ENCODE measurements at regions not wholly inside any gene's neighbourhood (a gene's known extent, or its start where the extent isn't known, plus 50 kb on each side); places are given as distances from the start of the nearest gene placed in this dataset.

GRCh38 chr1:209505044-209505443, 78.5 kb upstream of the CAMK1G start:
- H3K27ac ChIP-seq: no peak overlapping the region
- TF ChIP-seq, protein P1, sequence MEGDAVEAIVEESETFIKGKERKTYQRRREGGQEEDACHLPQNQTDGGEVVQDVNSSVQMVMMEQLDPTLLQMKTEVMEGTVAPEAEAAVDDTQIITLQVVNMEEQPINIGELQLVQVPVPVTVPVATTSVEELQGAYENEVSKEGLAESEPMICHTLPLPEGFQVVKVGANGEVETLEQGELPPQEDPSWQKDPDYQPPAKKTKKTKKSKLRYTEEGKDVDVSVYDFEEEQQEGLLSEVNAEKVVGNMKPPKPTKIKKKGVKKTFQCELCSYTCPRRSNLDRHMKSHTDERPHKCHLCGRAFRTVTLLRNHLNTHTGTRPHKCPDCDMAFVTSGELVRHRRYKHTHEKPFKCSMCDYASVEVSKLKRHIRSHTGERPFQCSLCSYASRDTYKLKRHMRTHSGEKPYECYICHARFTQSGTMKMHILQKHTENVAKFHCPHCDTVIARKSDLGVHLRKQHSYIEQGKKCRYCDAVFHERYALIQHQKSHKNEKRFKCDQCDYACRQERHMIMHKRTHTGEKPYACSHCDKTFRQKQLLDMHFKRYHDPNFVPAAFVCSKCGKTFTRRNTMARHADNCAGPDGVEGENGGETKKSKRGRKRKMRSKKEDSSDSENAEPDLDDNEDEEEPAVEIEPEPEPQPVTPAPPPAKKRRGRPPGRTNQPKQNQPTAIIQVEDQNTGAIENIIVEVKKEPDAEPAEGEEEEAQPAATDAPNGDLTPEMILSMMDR (IDR thresholded peaks at IDR 0.05): no peak
- TF ChIP-seq ZFX (IDR thresholded peaks at IDR 0.05; ENCODE audit: borderline replicate concordance): no peak

DNA sequence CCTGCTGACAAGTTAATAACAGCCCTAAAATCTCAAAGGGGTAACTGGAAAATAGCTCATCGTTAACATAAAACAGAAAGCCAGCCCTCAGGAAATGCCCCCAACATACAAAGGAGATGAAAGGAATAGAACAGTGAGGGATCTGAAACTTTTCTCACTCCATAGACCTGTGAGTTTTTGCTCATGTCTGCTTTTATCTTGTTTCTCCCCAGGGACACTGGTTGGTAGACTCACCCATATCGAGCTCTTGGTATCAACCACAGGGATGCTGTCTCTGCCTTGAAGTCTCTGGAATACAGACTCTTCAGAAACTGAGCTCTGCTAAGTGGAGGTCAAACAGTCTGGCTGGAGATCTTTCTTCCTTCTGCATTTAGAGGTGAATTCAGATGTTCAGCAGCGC, 77.4 kb upstream of the CAMK1G start:
- TF ChIP-seq, protein P1 (IDR thresholded peaks at IDR 0.05): no peak
- no peak for TF ChIP-seq ZFX (IDR thresholded peaks at IDR 0.05; ENCODE audit: borderline replicate concordance)
- H3K27ac ChIP-seq: no peak overlapping the region

- TF ChIP-seq, protein P1 (IDR thresholded peaks at IDR 0.05): no peak
- no peak for TF ChIP-seq ZFX (IDR thresholded peaks at IDR 0.05; ENCODE audit: borderline replicate concordance)
Measured at GRCh38 chr1:209509039-209509438, 74.5 kb upstream of the CAMK1G start.

GRCh38 chr1:209510063-209510462, 73.5 kb upstream of the CAMK1G start:
- TF ChIP-seq, protein P1 (IDR thresholded peaks at IDR 0.05): no peak
- H3K27ac ChIP-seq: no peak overlapping the region

More at GRCh38 chr1:209509039-209509438, 74.5 kb upstream of the CAMK1G start:
- no peak overlapping the region for H3K27ac ChIP-seq

DNA sequence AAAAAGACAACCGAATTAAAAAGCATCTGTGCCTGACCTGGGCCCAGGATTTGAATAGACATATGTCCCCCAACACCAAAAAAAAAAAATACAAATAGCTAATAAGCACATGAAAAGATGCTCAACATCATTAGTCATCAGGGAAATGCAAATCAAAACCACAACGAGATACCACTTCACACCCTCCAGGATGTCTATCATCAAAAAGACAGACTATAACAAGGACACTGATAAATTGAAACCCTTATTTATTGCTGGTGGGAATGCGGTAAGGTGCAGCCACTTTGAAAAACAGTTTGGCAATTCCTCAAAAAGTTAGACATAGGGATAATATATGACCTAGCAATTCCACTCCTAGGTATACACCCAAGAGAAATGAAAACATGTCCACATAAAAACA, 72.3 kb upstream of the CAMK1G start:
- TF ChIP-seq ZFX (IDR thresholded peaks at IDR 0.05; ENCODE audit: borderline replicate concordance): no peak
- TF ChIP-seq, protein P1 (IDR thresholded peaks at IDR 0.05): no peak
- no peak overlapping the region for H3K27ac ChIP-seq

- TF ChIP-seq, protein P1 (IDR thresholded peaks at IDR 0.05): no peak
- TF ChIP-seq ZFX (IDR thresholded peaks at IDR 0.05; ENCODE audit: borderline replicate concordance): no peak
Measured at GRCh38 chr1:209512821-209513220, 70.7 kb upstream of the CAMK1G start.

DNA sequence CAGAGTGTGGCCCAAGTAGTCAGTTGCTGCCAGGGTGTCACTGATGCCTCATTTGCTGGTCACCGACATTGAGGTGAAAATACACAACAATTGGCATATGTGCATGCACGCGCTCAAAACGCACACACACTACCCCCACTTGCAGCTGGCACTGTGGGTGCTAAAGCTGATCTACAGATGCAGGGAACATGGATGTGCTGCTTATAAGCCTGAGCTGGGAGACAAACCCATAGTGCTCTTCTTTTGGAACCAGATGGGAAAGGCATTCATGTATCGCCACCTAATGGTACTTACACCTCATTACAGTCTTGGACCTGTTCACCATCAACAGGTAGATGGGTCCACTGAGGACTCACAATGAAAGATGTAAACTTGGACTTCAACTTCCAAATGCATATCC, 70.3 kb upstream of the CAMK1G start:
- no peak for TF ChIP-seq ZFX (IDR thresholded peaks at IDR 0.05; ENCODE audit: borderline replicate concordance)
- TF ChIP-seq, protein P1 (IDR thresholded peaks at IDR 0.05): peak; percentile 80

More at GRCh38 chr1:209512821-209513220, 70.7 kb upstream of the CAMK1G start:
- H3K27ac ChIP-seq: no peak overlapping the region

More for the DNA sequence above, 70.3 kb upstream of the CAMK1G start:
- H3K27ac ChIP-seq: no peak overlapping the region
